ENCODE measurements at regions not wholly inside any gene's neighbourhood (a gene's known extent, or its start where the extent isn't known, plus 50 kb on each side); places are given as distances from the start of the nearest gene placed in this dataset.

GRCh38 chr18:61064911-61065310 lies 268.3 kb upstream of the CDH20 start:
- no peak for DNase-seq (ENCODE audit: low spot score)
- ChIA-PET CTCF (no interaction called here), POLR2A (ENCODE audit: low non-redundant PET) (no interaction called here)
- TF ChIP-seq CTCF (conservative IDR thresholded peaks at IDR 0.05; ENCODE audit: low read depth): no peak
- H3K27ac ChIP-seq: no peak overlapping the region

GRCh38 chr18:61076986-61077385 lies 256.2 kb upstream of the CDH20 start:
- no peak overlapping the region for H3K27ac ChIP-seq
- POLR2A ChIA-PET (ENCODE audit: low non-redundant PET): no interaction called here
- TF ChIP-seq CTCF (conservative IDR thresholded peaks at IDR 0.05; ENCODE audit: low read depth): no peak
- CTCF ChIA-PET: interaction anchor here (0.6 kb wide), 1 partner anchor 104 kb away, joined by 4 read pairs; no protein-coding TSS in a partner anchor
- no peak for DNase-seq (ENCODE audit: low spot score)

- no peak overlapping the region for H3K27ac ChIP-seq
- CTCF ChIA-PET: no interaction called here
- DNase-seq (ENCODE audit: low spot score): no peak
- no peak for TF ChIP-seq CTCF (conservative IDR thresholded peaks at IDR 0.05; ENCODE audit: low read depth)
- POLR2A ChIA-PET (ENCODE audit: low non-redundant PET): no interaction called here
Measured at GRCh38 chr18:61079714-61080113, 253.5 kb upstream of the CDH20 start.

- DNase-seq (ENCODE audit: low spot score): no peak
- CTCF ChIA-PET: no interaction called here
- H3K27ac ChIP-seq: no peak overlapping the region
- no peak for TF ChIP-seq CTCF (conservative IDR thresholded peaks at IDR 0.05; ENCODE audit: low read depth)
- POLR2A ChIA-PET (ENCODE audit: low non-redundant PET): no interaction called here
Measured at GRCh38 chr18:61080954-61081528, 252.2 kb upstream of the CDH20 start.

- no peak for DNase-seq (ENCODE audit: low spot score)
- TF ChIP-seq CTCF (conservative IDR thresholded peaks at IDR 0.05; ENCODE audit: low read depth): no peak
- no peak overlapping the region for H3K27ac ChIP-seq
- ChIA-PET CTCF (no interaction called here), POLR2A (ENCODE audit: low non-redundant PET) (no interaction called here)
Measured at GRCh38 chr18:61082976-61083630, 250.1 kb upstream of the CDH20 start.

GRCh38 chr18:61085036-61085435 lies 248.2 kb upstream of the CDH20 start:
- CTCF ChIA-PET: no interaction called here
- POLR2A ChIA-PET (ENCODE audit: low non-redundant PET): no interaction called here
- H3K27ac ChIP-seq: no peak overlapping the region
- no peak for TF ChIP-seq CTCF (conservative IDR thresholded peaks at IDR 0.05; ENCODE audit: low read depth)
- DNase-seq (ENCODE audit: low spot score): peak; percentile 7

Measured in RWPE1 (cell line).